ENCODE measurements at regions not wholly inside any gene's neighbourhood (a gene's known extent, or its start where the extent isn't known, plus 50 kb on each side); places are given as distances from the start of the nearest gene placed in this dataset.
A peak's percentile ranks its signal among the peaks of the same experiment; 100 is the strongest.

- no peaks in the 10 kb centered on the region for H3K9me3 Mint-ChIP-seq
- no peak overlapping the region for H3K4me2 ChIP-seq
- H3K36me3 Mint-ChIP-seq, result no peaks in the 10 kb centered on the region
- H3K27me3 Mint-ChIP-seq (ENCODE audit: insufficient read depth, low read depth), result peaks cover 2% of the 10 kb centered on the region
- peak overlapping the region; percentile 82 for H2AFZ ChIP-seq (replicated peaks)
- TF ChIP-seq EZH2 (IDR thresholded peaks at IDR 0.05) (no peak), CTCF (IDR thresholded peaks at IDR 0.05) (no peak), EZH2phosphoT487 (IDR thresholded peaks at IDR 0.05) (no peak)
- no peaks in the 10 kb centered on the region for H4K20me1 ChIP-seq (ENCODE audit: low read depth)
- no peaks in the 10 kb centered on the region for H3K27me3 ChIP-seq
- no peak overlapping the region for H3K9ac ChIP-seq
- no peak overlapping the region for H3K27ac ChIP-seq
- no peaks in the 10 kb centered on the region for H3K4me1 Mint-ChIP-seq
- H3F3A ChIP-seq (ENCODE audit: low read depth), result no peaks in the 10 kb centered on the region
- DNase-seq (ENCODE audit: low spot score), result no peak
- H3K4me1 ChIP-seq, result peaks cover 6% of the 10 kb centered on the region
- H3K79me2 ChIP-seq (ENCODE audit: low read depth), result no peaks in the 10 kb centered on the region
- no peak overlapping the region for H3K4me3 Mint-ChIP-seq
- no peak overlapping the region for H3K27ac Mint-ChIP-seq
- no peaks in the 10 kb centered on the region for H3K9me3 ChIP-seq (ENCODE audit: low read depth)
- H3K36me3 ChIP-seq, result no peaks in the 10 kb centered on the region
- H3K4me3 ChIP-seq, result no peak overlapping the region
Measured at GRCh38 chr13:39982745-39983144, 327.3 kb downstream of the COG6 start.

GRCh38 chr13:39985071-39985470 lies 329.6 kb downstream of the COG6 start:
- no peaks in the 10 kb centered on the region for H3F3A ChIP-seq (ENCODE audit: low read depth)
- no peak overlapping the region for H3K27ac ChIP-seq
- TF ChIP-seq CTCF (IDR thresholded peaks at IDR 0.05) (no peak), EZH2phosphoT487 (IDR thresholded peaks at IDR 0.05) (no peak), EZH2 (IDR thresholded peaks at IDR 0.05) (no peak)
- no peak for DNase-seq (ENCODE audit: low spot score)
- no peaks in the 10 kb centered on the region for H4K20me1 ChIP-seq (ENCODE audit: low read depth)
- no peak overlapping the region for H3K4me2 ChIP-seq
- H3K36me3 ChIP-seq, result no peaks in the 10 kb centered on the region
- peaks cover 6% of the 10 kb centered on the region for H3K4me1 ChIP-seq
- H3K27ac Mint-ChIP-seq, result no peak overlapping the region
- H3K9ac ChIP-seq, result no peak overlapping the region
- H3K79me2 ChIP-seq (ENCODE audit: low read depth), result no peaks in the 10 kb centered on the region
- no peaks in the 10 kb centered on the region for H3K9me3 Mint-ChIP-seq
- no peak overlapping the region for H3K4me3 Mint-ChIP-seq
- no peaks in the 10 kb centered on the region for H3K9me3 ChIP-seq (ENCODE audit: low read depth)
- H3K27me3 Mint-ChIP-seq (ENCODE audit: insufficient read depth, low read depth), result peaks cover 2% of the 10 kb centered on the region
- no peak overlapping the region for H2AFZ ChIP-seq (replicated peaks)
- H3K4me3 ChIP-seq, result no peak overlapping the region
- no peaks in the 10 kb centered on the region for H3K36me3 Mint-ChIP-seq
- H3K4me1 Mint-ChIP-seq, result peaks cover 6% of the 10 kb centered on the region
- H3K27me3 ChIP-seq, result no peaks in the 10 kb centered on the region

- Mint-ChIP-seq H3K4me1 (peaks cover 6% of the 10 kb centered on the region), H3K4me3 (no peak overlapping the region), H3K36me3 (no peaks in the 10 kb centered on the region), H3K27me3 (ENCODE audit: insufficient read depth, low read depth) (peaks cover 2% of the 10 kb centered on the region), H3K27ac (no peak overlapping the region), H3K9me3 (no peaks in the 10 kb centered on the region)
- Histone ChIP-seq H3K79me2 (ENCODE audit: low read depth) (no peaks in the 10 kb centered on the region), H3K27ac (no peak overlapping the region), H4K20me1 (ENCODE audit: low read depth) (no peaks in the 10 kb centered on the region), H3K9me3 (ENCODE audit: low read depth) (no peaks in the 10 kb centered on the region), H3K27me3 (no peaks in the 10 kb centered on the region), H3K4me1 (no peaks in the 10 kb centered on the region), H3K4me3 (no peak overlapping the region), H3K9ac (no peak overlapping the region), H2AFZ (replicated peaks) (no peak overlapping the region), H3K4me2 (no peak overlapping the region), H3F3A (ENCODE audit: low read depth) (no peaks in the 10 kb centered on the region), H3K36me3 (no peaks in the 10 kb centered on the region)
- no peak for DNase-seq (ENCODE audit: low spot score)
- TF ChIP-seq CTCF (IDR thresholded peaks at IDR 0.05) (no peak), EZH2phosphoT487 (IDR thresholded peaks at IDR 0.05) (no peak), EZH2 (IDR thresholded peaks at IDR 0.05) (no peak)
Measured at GRCh38 chr13:39988351-39988750, 332.9 kb downstream of the COG6 start.
